Fibroblast of lung (primary cell): ENCODE measurements at regions not wholly inside any gene's neighbourhood (a gene's known extent, or its start where the extent isn't known, plus 50 kb on each side); places are given as distances from the start of the nearest gene placed in this dataset.
A peak's percentile ranks its signal among the peaks of the same experiment; 100 is the strongest.

Experiments
- DNase-seq, 2 donors: peaks; one replicate each; pipeline versions ENCODE4 v3.0.0 to v3.0.0-alpha.2; 2010; ENCODE audit warnings: low read depth in 2 of 2
- H2AFZ ChIP-seq: 2 replicates; pipeline ENCODE4 v1.5.1; 2012; ENCODE audit warnings: low read length, control low read depth, inconsistent platforms
- H3K27ac ChIP-seq: 2 replicates; pipeline ENCODE4 v1.5.1; 2011; ENCODE audit warnings: low read length, control low read depth; ENCODE audit not compliant: insufficient read depth
- H3K27me3 ChIP-seq: 2 replicates; pipeline ENCODE4 v1.5.1; 2011; ENCODE audit warnings: mild to moderate bottlenecking, low read length; ENCODE audit not compliant: control insufficient read depth, insufficient read depth
- H3K36me3 ChIP-seq: 2 replicates; pipeline ENCODE4 v1.5.1; 2011; ENCODE audit warnings: low read length; ENCODE audit not compliant: control insufficient read depth, insufficient read depth
- H3K4me1 ChIP-seq: 2 replicates; pipeline ENCODE4 v1.5.1; 2011; ENCODE audit warnings: low read length; ENCODE audit not compliant: control insufficient read depth, insufficient read depth; ENCODE audit errors: extremely low read depth
- H3K4me2 ChIP-seq: 2 replicates; pipeline ENCODE4 v1.5.1; 2011; ENCODE audit warnings: low read length, control low read depth; ENCODE audit not compliant: insufficient read depth; ENCODE audit errors: extremely low read depth
- H3K4me3 ChIP-seq, 4 experiments: fragments of 200-600 bp in 1 of 4; sonication (generic) in 1 of 4; replicated peaks in 1 of 4; 2 replicates each; pipeline ENCODE4 v1.5.1; 2011 to 2016; ENCODE audit warnings: low read length in 4 of 4, low read depth in 3 of 4, mild to moderate bottlenecking in 3 of 4, control low read depth in 2 of 4, inconsistent platforms in 1 of 4, mixed read lengths in 1 of 4; ENCODE audit not compliant: insufficient read depth in 1 of 4; ENCODE audit errors: control extremely low read depth in 1 of 4
- H3K79me2 ChIP-seq: 2 replicates; pipeline ENCODE4 v1.5.1; 2012; ENCODE audit warnings: mild to moderate bottlenecking, low read length, inconsistent platforms; ENCODE audit not compliant: control insufficient read depth, insufficient read depth
- H3K9ac ChIP-seq: 2 replicates; pipeline ENCODE4 v1.5.1; 2011; ENCODE audit warnings: mild to moderate bottlenecking, low read length, control low read depth; ENCODE audit not compliant: insufficient read depth
- H3K9me3 ChIP-seq: 2 replicates; pipeline ENCODE4 v1.5.1; 2012; ENCODE audit warnings: low read depth, low read length; ENCODE audit not compliant: control insufficient read depth, insufficient read depth
- H4K20me1 ChIP-seq: 2 replicates; pipeline ENCODE4 v1.5.1; 2011; ENCODE audit warnings: low read length; ENCODE audit not compliant: control insufficient read depth, insufficient read depth; ENCODE audit errors: extremely low read depth
- EZH2 ChIP-seq: IDR thresholded peaks from 2 replicates; pipeline ENCODE4 v1.5.1; 2012; ENCODE audit warnings: low read length, control low read depth, mild to moderate bottlenecking; ENCODE audit errors: missing control alignments
- TF ChIP-seq, protein P1 (sequence below), 2 donors: IDR thresholded peaks in 1 of 2; conservative IDR thresholded peaks in 1 of 2; 1 replicate in 1 of 2; 2 replicates in 1 of 2; pipeline ENCODE4 v1.5.1; 2011 to 2012; ENCODE audit warnings: low read length in 2 of 2, control low read depth in 1 of 2, inconsistent platforms in 1 of 2, low read depth in 1 of 2, mild to moderate bottlenecking in 1 of 2

DNA sequence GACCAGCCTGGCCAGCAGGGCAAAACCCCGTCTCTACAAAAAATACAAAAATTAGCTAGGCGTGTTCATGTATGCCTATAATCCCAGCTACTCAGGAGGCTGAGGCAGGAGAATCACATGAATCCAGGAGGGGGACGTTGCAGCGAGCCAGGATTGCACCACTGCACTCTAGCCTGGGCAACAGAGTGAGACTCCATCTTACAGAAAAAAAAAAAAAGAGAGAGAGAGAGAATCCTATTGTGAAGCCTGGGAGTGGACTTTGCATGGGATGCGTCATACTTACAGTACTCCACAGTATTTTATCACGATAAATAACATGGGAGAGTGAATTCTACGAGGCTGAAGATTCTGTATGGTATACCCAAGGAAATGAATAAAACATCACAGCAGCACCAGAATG lies 139.6 kb downstream of the AASDH start:
- Histone ChIP-seq H4K20me1 (no peaks in the 10 kb centered on the region), H3K9me3 (no peaks in the 10 kb centered on the region), H3K9ac (no peak overlapping the region), H3K4me1 (no peaks in the 10 kb centered on the region), H3K79me2 (no peaks in the 10 kb centered on the region), H3K4me3 (no peak overlapping the region), H3K27me3 (no peaks in the 10 kb centered on the region), H3K4me2 (no peak overlapping the region), H3K36me3 (no peaks in the 10 kb centered on the region), H2AFZ (no peak overlapping the region), H3K27ac (no peak overlapping the region)
- TF ChIP-seq, protein P1, sequence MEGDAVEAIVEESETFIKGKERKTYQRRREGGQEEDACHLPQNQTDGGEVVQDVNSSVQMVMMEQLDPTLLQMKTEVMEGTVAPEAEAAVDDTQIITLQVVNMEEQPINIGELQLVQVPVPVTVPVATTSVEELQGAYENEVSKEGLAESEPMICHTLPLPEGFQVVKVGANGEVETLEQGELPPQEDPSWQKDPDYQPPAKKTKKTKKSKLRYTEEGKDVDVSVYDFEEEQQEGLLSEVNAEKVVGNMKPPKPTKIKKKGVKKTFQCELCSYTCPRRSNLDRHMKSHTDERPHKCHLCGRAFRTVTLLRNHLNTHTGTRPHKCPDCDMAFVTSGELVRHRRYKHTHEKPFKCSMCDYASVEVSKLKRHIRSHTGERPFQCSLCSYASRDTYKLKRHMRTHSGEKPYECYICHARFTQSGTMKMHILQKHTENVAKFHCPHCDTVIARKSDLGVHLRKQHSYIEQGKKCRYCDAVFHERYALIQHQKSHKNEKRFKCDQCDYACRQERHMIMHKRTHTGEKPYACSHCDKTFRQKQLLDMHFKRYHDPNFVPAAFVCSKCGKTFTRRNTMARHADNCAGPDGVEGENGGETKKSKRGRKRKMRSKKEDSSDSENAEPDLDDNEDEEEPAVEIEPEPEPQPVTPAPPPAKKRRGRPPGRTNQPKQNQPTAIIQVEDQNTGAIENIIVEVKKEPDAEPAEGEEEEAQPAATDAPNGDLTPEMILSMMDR (conservative IDR thresholded peaks at IDR 0.05 in 1 of 2, IDR thresholded peaks at IDR 0.05 in 1 of 2; ENCODE audit: low read depth in 1 of 2, low read length in 2 of 2), result no peak
- TF ChIP-seq EZH2, result no peak
- DNase-seq, result no peak

DNA sequence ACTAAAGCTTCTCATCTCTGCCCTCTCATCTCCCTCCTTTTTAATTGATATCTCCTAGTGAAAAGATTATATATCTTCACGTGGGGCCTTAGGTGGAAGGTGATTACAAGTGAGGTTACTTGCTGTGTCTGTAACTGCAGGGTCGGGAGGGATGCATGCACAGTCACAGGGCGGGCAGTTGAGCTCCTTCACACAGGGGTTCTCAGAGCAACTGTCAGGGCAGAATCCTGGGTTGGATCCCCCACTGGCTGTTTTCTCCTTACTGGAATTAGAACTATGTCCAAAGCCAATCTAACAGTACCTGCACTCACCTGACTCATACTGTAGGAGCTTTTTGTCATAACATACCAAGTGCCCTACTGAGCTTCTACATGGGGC lies 141.1 kb downstream of the AASDH start:
- H3K4me2 ChIP-seq, result no peak overlapping the region
- H3K79me2 ChIP-seq, result no peaks in the 10 kb centered on the region
- H2AFZ ChIP-seq, result no peak overlapping the region
- no peak overlapping the region for H3K27ac ChIP-seq
- no peaks in the 10 kb centered on the region for H4K20me1 ChIP-seq
- no peak overlapping the region for H3K4me3 ChIP-seq
- no peak for DNase-seq
- H3K36me3 ChIP-seq, result no peaks in the 10 kb centered on the region
- H3K9ac ChIP-seq, result no peak overlapping the region
- no peaks in the 10 kb centered on the region for H3K4me1 ChIP-seq
- H3K9me3 ChIP-seq, result no peaks in the 10 kb centered on the region
- TF ChIP-seq, protein P1 (conservative IDR thresholded peaks at IDR 0.05 in 1 of 2, IDR thresholded peaks at IDR 0.05 in 1 of 2; ENCODE audit: low read depth in 1 of 2, low read length in 2 of 2), result no peak
- TF ChIP-seq EZH2, result no peak
- H3K27me3 ChIP-seq, result no peaks in the 10 kb centered on the region

DNA sequence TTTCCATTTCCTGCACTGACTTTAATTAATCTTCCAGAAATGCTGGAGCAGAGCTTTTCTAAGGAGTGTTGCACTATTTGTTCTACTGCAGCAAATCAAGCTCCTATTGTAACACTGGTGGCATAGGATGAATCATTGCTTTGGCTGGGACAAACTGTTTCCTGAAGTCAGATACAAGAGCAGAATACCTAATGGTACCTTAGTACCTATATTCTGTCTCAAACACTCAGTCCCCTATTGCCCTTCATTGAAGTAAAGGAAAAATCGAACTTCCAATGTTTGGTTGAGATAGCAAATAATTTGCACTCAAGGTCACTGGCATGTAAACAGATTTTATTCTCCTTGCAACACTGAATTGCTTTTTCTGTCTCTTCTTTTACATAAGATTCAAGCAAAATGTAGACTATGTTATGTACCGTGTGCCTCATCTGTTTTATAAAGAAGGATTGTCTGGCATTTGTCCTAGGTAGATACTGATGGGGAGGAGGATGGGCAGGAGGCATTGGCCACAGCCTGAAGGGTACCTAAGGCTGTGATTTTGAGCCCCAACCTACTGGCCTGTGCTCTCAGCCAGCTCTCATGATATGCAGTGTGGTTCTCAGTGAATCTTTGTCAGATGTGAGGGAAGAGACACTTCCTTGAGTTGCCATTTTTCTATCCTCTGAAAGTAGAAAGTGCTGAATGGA lies 141.6 kb downstream of the AASDH start:
- H3K9ac ChIP-seq, result no peak overlapping the region
- no peak overlapping the region for H3K4me3 ChIP-seq
- H3K27me3 ChIP-seq, result no peaks in the 10 kb centered on the region
- H3K4me1 ChIP-seq, result no peaks in the 10 kb centered on the region
- no peak overlapping the region for H3K4me2 ChIP-seq
- no peak overlapping the region for H2AFZ ChIP-seq
- H3K36me3 ChIP-seq, result no peaks in the 10 kb centered on the region
- H3K9me3 ChIP-seq, result no peaks in the 10 kb centered on the region
- DNase-seq, result peak in 1 of 2 donors; percentile 41
- no peak overlapping the region for H3K27ac ChIP-seq
- TF ChIP-seq, protein P1 (conservative IDR thresholded peaks at IDR 0.05 in 1 of 2, IDR thresholded peaks at IDR 0.05 in 1 of 2; ENCODE audit: low read depth in 1 of 2, low read length in 2 of 2), result no peak
- no peak for TF ChIP-seq EZH2
- no peaks in the 10 kb centered on the region for H3K79me2 ChIP-seq
- H4K20me1 ChIP-seq, result no peaks in the 10 kb centered on the region
